Activated CD4-positive, alpha-beta T cell treated with anti-CD3 and anti-CD28 coated beads for 36 hours (primary cell): ENCODE measurements at regions not wholly inside any gene's neighbourhood (a gene's known extent, or its start where the extent isn't known, plus 50 kb on each side); places are given as distances from the start of the nearest gene placed in this dataset.
"Not testable (repeated sequence)": the region's sequence is repeated elsewhere in the genome, so short reads cannot be mapped to it uniquely, and the experiment has no call there.

Experiments
- ATAC-seq: fragments of 200-7000 bp; cut with Tn5 transposase; one replicate; pipeline ENCODE4 v1.10.0; 2021; ENCODE audit warnings: mild to moderate bottlenecking, moderate library complexity
- CTCF ChIA-PET: fragments of 350-600 bp; sonication (Branson Sonifier 250); formaldehyde crosslinking; loops from one replicate; lab custom pipeline; 2021; ENCODE audit warnings: antibody characterized with exemption; lab: Charles Lee
- POLR2A ChIA-PET: fragments of 350-600 bp; sonication (Branson Sonifier 250); formaldehyde crosslinking; loops from one replicate; lab custom pipeline; 2021; ENCODE audit warnings: antibody characterized with exemption, inconsistent platforms; lab: Charles Lee
- DNase-seq: peaks from one replicate; pipeline ENCODE4 v3.0.0-alpha.2; 2020
- H3K27ac Mint-ChIP-seq: one replicate; pipeline ENCODE4 v1.8.0; 2021; ENCODE audit warnings: mixed read lengths
- H3K27me3 Mint-ChIP-seq: one replicate; pipeline ENCODE4 v1.8.0; 2021; ENCODE audit warnings: mixed read lengths
- H3K36me3 Mint-ChIP-seq: one replicate; pipeline ENCODE4 v1.8.0; 2021; ENCODE audit warnings: low read depth, mixed read lengths
- H3K4me1 Mint-ChIP-seq: one replicate; pipeline ENCODE4 v1.8.0; 2021; ENCODE audit warnings: mixed read lengths
- H3K4me3 Mint-ChIP-seq: one replicate; pipeline ENCODE4 v1.8.0; 2021; ENCODE audit warnings: mild to moderate bottlenecking, moderate library complexity, mixed read lengths
- H3K9me3 Mint-ChIP-seq: one replicate; pipeline ENCODE4 v1.8.0; 2021; ENCODE audit warnings: low read depth, mixed read lengths
- intact Hi-C, 2 experiments: fragments of 100-400 bp; cut with DNase I in 1 of 2; cut with micrococcal nuclease in 1 of 2; formaldehyde crosslinking; loops; one replicate each; pipeline versions ENCODE4 v1.14.2 to v1.15.1; 2022 to 2024; cut with DNase I, micrococcal nuclease

GRCh38 chr9:82410306-82410705, 421.7 kb downstream of the SPATA31D1 start:
- DNase-seq, result no peak
- Mint-ChIP-seq H3K4me3 (no peak overlapping the region), H3K4me1 (no peaks in the 10 kb centered on the region), H3K27ac (no peak overlapping the region), H3K27me3 (no peaks in the 10 kb centered on the region), H3K36me3 (no peaks in the 10 kb centered on the region), H3K9me3 (peaks cover 6% of the 10 kb centered on the region)
- peak; percentile 49 for ATAC-seq
- POLR2A ChIA-PET, result no interaction called here
- intact Hi-C loops, result no loop called here
- CTCF ChIA-PET, result no interaction called here

GRCh38 chr9:82410866-82411265, 422.3 kb downstream of the SPATA31D1 start:
- Mint-ChIP-seq H3K36me3 (no peaks in the 10 kb centered on the region), H3K4me3 (no peak overlapping the region), H3K9me3 (peaks cover 8% of the 10 kb centered on the region), H3K27ac (no peak overlapping the region), H3K4me1 (no peaks in the 10 kb centered on the region), H3K27me3 (no peaks in the 10 kb centered on the region)
- no peak for ATAC-seq
- DNase-seq, result no peak
- CTCF ChIA-PET, result no interaction called here
- POLR2A ChIA-PET, result no interaction called here
- intact Hi-C loops, result no loop called here

- no peak overlapping the region for H3K27ac Mint-ChIP-seq
- peaks cover 12% of the 10 kb centered on the region for H3K9me3 Mint-ChIP-seq
- CTCF ChIA-PET, result no interaction called here
- no peaks in the 10 kb centered on the region for H3K4me1 Mint-ChIP-seq
- intact Hi-C loops, result no loop called here
- POLR2A ChIA-PET, result no interaction called here
- H3K4me3 Mint-ChIP-seq, result no peak overlapping the region
- H3K27me3 Mint-ChIP-seq, result no peaks in the 10 kb centered on the region
- ATAC-seq (no peak), DNase-seq (no peak)
- H3K36me3 Mint-ChIP-seq, result no peaks in the 10 kb centered on the region
Measured at GRCh38 chr9:82412586-82413305, 424.2 kb downstream of the SPATA31D1 start.

- no peak overlapping the region for H3K27ac Mint-ChIP-seq
- no peaks in the 10 kb centered on the region for H3K4me1 Mint-ChIP-seq
- CTCF ChIA-PET, result no interaction called here
- H3K27me3 Mint-ChIP-seq, result no peaks in the 10 kb centered on the region
- H3K4me3 Mint-ChIP-seq, result no peak overlapping the region
- H3K36me3 Mint-ChIP-seq, result no peaks in the 10 kb centered on the region
- no peak for ATAC-seq
- POLR2A ChIA-PET, result no interaction called here
- peaks cover 10% of the 10 kb centered on the region for H3K9me3 Mint-ChIP-seq
- no peak for DNase-seq
- intact Hi-C loops, result no loop called here
Measured at GRCh38 chr9:82417501-82417900, 428.9 kb downstream of the SPATA31D1 start.

- DNase-seq, result no peak
- Mint-ChIP-seq H3K4me3 (no peak overlapping the region), H3K36me3 (no peaks in the 10 kb centered on the region), H3K9me3 (peaks cover 10% of the 10 kb centered on the region), H3K4me1 (no peaks in the 10 kb centered on the region), H3K27ac (no peak overlapping the region), H3K27me3 (no peaks in the 10 kb centered on the region)
- ChIA-PET CTCF (no interaction called here), POLR2A (no interaction called here)
- intact Hi-C loops, result no loop called here
- no peak for ATAC-seq
Measured at GRCh38 chr9:82418334-82418733, 429.8 kb downstream of the SPATA31D1 start.

- peaks cover 7% of the 10 kb centered on the region for H3K9me3 Mint-ChIP-seq
- H3K4me3 Mint-ChIP-seq, result no peak overlapping the region
- ATAC-seq (no peak), DNase-seq (no peak)
- H3K4me1 Mint-ChIP-seq, result no peaks in the 10 kb centered on the region
- CTCF ChIA-PET, result no interaction called here
- H3K27ac Mint-ChIP-seq, result no peak overlapping the region
- H3K36me3 Mint-ChIP-seq, result no peaks in the 10 kb centered on the region
- H3K27me3 Mint-ChIP-seq, result no peaks in the 10 kb centered on the region
- POLR2A ChIA-PET, result no interaction called here
- intact Hi-C loops, result no loop called here
Measured at GRCh38 chr9:82419696-82420486, 431.3 kb downstream of the SPATA31D1 start.

- Mint-ChIP-seq H3K36me3 (no peaks in the 10 kb centered on the region), H3K9me3 (peaks cover 4% of the 10 kb centered on the region), H3K4me1 (no peaks in the 10 kb centered on the region), H3K27ac (no peak overlapping the region), H3K4me3 (no peak overlapping the region), H3K27me3 (no peaks in the 10 kb centered on the region)
- ATAC-seq (no peak), DNase-seq (no peak)
- intact Hi-C loops, result no loop called here
- CTCF ChIA-PET, result no interaction called here
- POLR2A ChIA-PET, result no interaction called here
Measured at GRCh38 chr9:82421498-82421897, 432.9 kb downstream of the SPATA31D1 start.

- H3K4me1 Mint-ChIP-seq, result no peaks in the 10 kb centered on the region
- intact Hi-C loops, result no loop called here
- H3K9me3 Mint-ChIP-seq, result peaks cover 1% of the 10 kb centered on the region
- ATAC-seq, result no peak
- CTCF ChIA-PET, result no interaction called here
- no peaks in the 10 kb centered on the region for H3K27me3 Mint-ChIP-seq
- no peak overlapping the region for H3K27ac Mint-ChIP-seq
- H3K4me3 Mint-ChIP-seq, result no peak overlapping the region
- POLR2A ChIA-PET, result no interaction called here
- no peak for DNase-seq
- H3K36me3 Mint-ChIP-seq, result no peaks in the 10 kb centered on the region
Measured at GRCh38 chr9:82423700-82424099, 435.1 kb downstream of the SPATA31D1 start.

- intact Hi-C loops, result no loop called here
- DNase-seq (no peak), ATAC-seq (no peak)
- Mint-ChIP-seq H3K27ac (no peak overlapping the region), H3K36me3 (no peaks in the 10 kb centered on the region), H3K4me3 (no peak overlapping the region), H3K9me3 (peaks cover 1% of the 10 kb centered on the region), H3K27me3 (no peaks in the 10 kb centered on the region), H3K4me1 (no peaks in the 10 kb centered on the region)
- ChIA-PET POLR2A (no interaction called here), CTCF (interaction anchor here (0.6 kb wide), 1 partner anchor 813 kb away, joined by 3 read pairs; no protein-coding TSS in a partner anchor)
Measured at GRCh38 chr9:82424599-82425120, 436.1 kb downstream of the SPATA31D1 start.

- no peaks in the 10 kb centered on the region for H3K36me3 Mint-ChIP-seq
- POLR2A ChIA-PET, result no interaction called here
- intact Hi-C loops, result no loop called here
- ATAC-seq, result no peak
- no peak overlapping the region for H3K27ac Mint-ChIP-seq
- no peaks in the 10 kb centered on the region for H3K4me1 Mint-ChIP-seq
- H3K27me3 Mint-ChIP-seq, result no peaks in the 10 kb centered on the region
- H3K4me3 Mint-ChIP-seq, result no peak overlapping the region
- H3K9me3 Mint-ChIP-seq, result peaks cover 7% of the 10 kb centered on the region
- DNase-seq, result no peak
- CTCF ChIA-PET, result no interaction called here
Measured at GRCh38 chr9:82431121-82431520, 442.5 kb downstream of the SPATA31D1 start.

GRCh38 chr9:82433290-82433931, 444.8 kb downstream of the SPATA31D1 start:
- POLR2A ChIA-PET, intact Hi-C loops, ATAC-seq, H3K4me3 Mint-ChIP-seq, DNase-seq, H3K27ac Mint-ChIP-seq, H3K36me3 Mint-ChIP-seq, CTCF ChIA-PET, H3K4me1 Mint-ChIP-seq, H3K27me3 Mint-ChIP-seq: not testable (repeated sequence)
- H3K9me3 Mint-ChIP-seq, result peaks cover 10% of the 10 kb centered on the region
